ENCODE measurements at regions not wholly inside any gene's neighbourhood (a gene's known extent, or its start where the extent isn't known, plus 50 kb on each side); places are given as distances from the start of the nearest gene placed in this dataset.
A peak's percentile ranks its signal among the peaks of the same experiment; 100 is the strongest.

- TSS peak; percentile 40 for BruUV-seq (replicated peaks)
- Histone ChIP-seq H3K4me1 (ENCODE audit: insufficient read depth, low read length, poor library complexity, severe bottlenecking) (peaks cover 52% of the 10 kb centered on the region), H3K79me2 (ENCODE audit: insufficient read depth, low read depth, low read length) (no peaks in the 10 kb centered on the region), H3K36me3 (ENCODE audit: insufficient read depth, low read length) (no peaks in the 10 kb centered on the region), H3K9me2 (ENCODE audit: insufficient read depth, low read length) (no peaks in the 10 kb centered on the region), H3K4me2 (ENCODE audit: low read length) (no peak overlapping the region), H4K20me1 (ENCODE audit: insufficient read depth, low read length) (no peaks in the 10 kb centered on the region), H3K27ac (ENCODE audit: low read depth, low read length, poor library complexity, severe bottlenecking) (no peak overlapping the region), H2AFZ (ENCODE audit: low read length) (no peak overlapping the region), H3K9me3 (ENCODE audit: low read length) (no peaks in the 10 kb centered on the region), H3K4me3 (ENCODE audit: low read depth, low read length, poor library complexity, severe bottlenecking) (no peak overlapping the region)
- DNase-seq (ENCODE audit: low spot score), result no peak
- POLR2A ChIA-PET, result interaction anchor here (0.7 to 1.7 kb wide), 6 partner anchors 17 to 209 kb away, joined by 3 to 7 read pairs (median 3); no protein-coding TSS in a partner anchor
- CTCF ChIA-PET (ENCODE audit: unreplicated experiment), result interaction anchor here (1.3 kb wide), 1 partner anchor 8 kb away, joined by 3 read pairs; no protein-coding TSS in a partner anchor
- intact Hi-C loops (cut with micrococcal nuclease; ENCODE audit: unreplicated experiment), result no loop called here
- TF ChIP-seq EZH2phosphoT487 (IDR thresholded peaks at IDR 0.05; ENCODE audit: borderline replicate concordance, low read depth, low read length) (no peak), CTCF (conservative IDR thresholded peaks at IDR 0.05; ENCODE audit: low read length) (no peak)
Measured at GRCh38 chr4:123300222-123301039, 96.2 kb upstream of the SPRY1 start.

GRCh38 chr4:123301923-123302322 lies 94.7 kb upstream of the SPRY1 start:
- ChIA-PET CTCF (ENCODE audit: unreplicated experiment) (interaction anchor here (1.3 kb wide), 1 partner anchor 9 kb away, joined by 3 read pairs; no protein-coding TSS in a partner anchor), POLR2A (interaction anchor here (1.1 to 1.7 kb wide), 8 partner anchors 15 to 156 kb away, joined by 3 to 7 read pairs (median 3); no protein-coding TSS in a partner anchor)
- H3K36me3 ChIP-seq (ENCODE audit: insufficient read depth, low read length), result no peaks in the 10 kb centered on the region
- TF ChIP-seq CTCF (conservative IDR thresholded peaks at IDR 0.05; ENCODE audit: low read length), result no peak
- no peak for TF ChIP-seq EZH2phosphoT487 (IDR thresholded peaks at IDR 0.05; ENCODE audit: borderline replicate concordance, low read depth, low read length)
- no TSS peak for BruUV-seq (replicated peaks)
- H4K20me1 ChIP-seq (ENCODE audit: insufficient read depth, low read length), result no peaks in the 10 kb centered on the region
- H3K79me2 ChIP-seq (ENCODE audit: insufficient read depth, low read depth, low read length), result no peaks in the 10 kb centered on the region
- no peak for DNase-seq (ENCODE audit: low spot score)
- no peaks in the 10 kb centered on the region for H3K9me3 ChIP-seq (ENCODE audit: low read length)
- intact Hi-C loops (cut with micrococcal nuclease; ENCODE audit: unreplicated experiment), result no loop called here
- H2AFZ ChIP-seq (ENCODE audit: low read length), result no peak overlapping the region
- no peak overlapping the region for H3K27ac ChIP-seq (ENCODE audit: low read depth, low read length, poor library complexity, severe bottlenecking)
- no peak overlapping the region for H3K4me2 ChIP-seq (ENCODE audit: low read length)
- H3K4me3 ChIP-seq (ENCODE audit: low read depth, low read length, poor library complexity, severe bottlenecking), result no peak overlapping the region
- no peaks in the 10 kb centered on the region for H3K9me2 ChIP-seq (ENCODE audit: insufficient read depth, low read length)
- H3K4me1 ChIP-seq (ENCODE audit: insufficient read depth, low read length, poor library complexity, severe bottlenecking), result peaks cover 54% of the 10 kb centered on the region

Data from OCI-LY7 (cell line).